ENCODE measurements at regions not wholly inside any gene's neighbourhood (a gene's known extent, or its start where the extent isn't known, plus 50 kb on each side); places are given as distances from the start of the nearest gene placed in this dataset.
"Not testable (repeated sequence)": the region's sequence is repeated elsewhere in the genome, so short reads cannot be mapped to it uniquely, and the experiment has no call there.

DNA sequence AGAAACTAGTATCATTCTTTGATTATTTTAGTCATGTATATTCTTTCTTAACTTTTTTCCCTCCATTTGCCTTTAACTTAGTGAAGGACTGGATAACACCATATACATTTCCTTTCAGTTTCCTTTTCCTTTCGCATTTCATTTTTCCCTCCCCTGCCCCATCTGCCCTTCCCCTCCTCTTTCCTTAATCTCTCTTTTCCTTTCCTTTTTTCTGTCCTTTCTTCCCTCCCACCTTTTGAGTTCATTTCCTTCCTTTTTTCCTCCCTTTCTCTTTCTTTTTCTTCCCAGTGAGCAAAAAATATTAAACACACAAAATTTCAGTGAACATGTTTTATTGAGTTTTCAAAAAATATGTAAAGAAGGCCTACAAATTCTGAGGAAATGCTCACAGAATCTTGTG, 373.3 kb downstream of the SRGAP2C start:
- TF ChIP-seq, protein P1, sequence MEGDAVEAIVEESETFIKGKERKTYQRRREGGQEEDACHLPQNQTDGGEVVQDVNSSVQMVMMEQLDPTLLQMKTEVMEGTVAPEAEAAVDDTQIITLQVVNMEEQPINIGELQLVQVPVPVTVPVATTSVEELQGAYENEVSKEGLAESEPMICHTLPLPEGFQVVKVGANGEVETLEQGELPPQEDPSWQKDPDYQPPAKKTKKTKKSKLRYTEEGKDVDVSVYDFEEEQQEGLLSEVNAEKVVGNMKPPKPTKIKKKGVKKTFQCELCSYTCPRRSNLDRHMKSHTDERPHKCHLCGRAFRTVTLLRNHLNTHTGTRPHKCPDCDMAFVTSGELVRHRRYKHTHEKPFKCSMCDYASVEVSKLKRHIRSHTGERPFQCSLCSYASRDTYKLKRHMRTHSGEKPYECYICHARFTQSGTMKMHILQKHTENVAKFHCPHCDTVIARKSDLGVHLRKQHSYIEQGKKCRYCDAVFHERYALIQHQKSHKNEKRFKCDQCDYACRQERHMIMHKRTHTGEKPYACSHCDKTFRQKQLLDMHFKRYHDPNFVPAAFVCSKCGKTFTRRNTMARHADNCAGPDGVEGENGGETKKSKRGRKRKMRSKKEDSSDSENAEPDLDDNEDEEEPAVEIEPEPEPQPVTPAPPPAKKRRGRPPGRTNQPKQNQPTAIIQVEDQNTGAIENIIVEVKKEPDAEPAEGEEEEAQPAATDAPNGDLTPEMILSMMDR (IDR thresholded peaks at IDR 0.05), result not testable (repeated sequence)
- TF ChIP-seq NR2C2 (CRISPR knock-in tag; IDR thresholded peaks at IDR 0.05); SOX15 (CRISPR knock-in tag; IDR thresholded peaks at IDR 0.05); ZNF263 (CRISPR knock-in tag; IDR thresholded peaks at IDR 0.05; ENCODE audit: low read depth); TEAD4 (CRISPR knock-in tag; IDR thresholded peaks at IDR 0.05); ELF4 (CRISPR knock-in tag; IDR thresholded peaks at IDR 0.05; ENCODE audit: low read depth); ZNF138 (CRISPR knock-in tag; conservative IDR thresholded peaks at IDR 0.05); RELA (CRISPR knock-in tag; IDR thresholded peaks at IDR 0.05; ENCODE audit: borderline replicate concordance); RORB (CRISPR knock-in tag; IDR thresholded peaks at IDR 0.05); FOXJ3 (CRISPR knock-in tag; IDR thresholded peaks at IDR 0.05; ENCODE audit: borderline replicate concordance): not testable (repeated sequence)
- TF ChIP-seq, protein P2, sequence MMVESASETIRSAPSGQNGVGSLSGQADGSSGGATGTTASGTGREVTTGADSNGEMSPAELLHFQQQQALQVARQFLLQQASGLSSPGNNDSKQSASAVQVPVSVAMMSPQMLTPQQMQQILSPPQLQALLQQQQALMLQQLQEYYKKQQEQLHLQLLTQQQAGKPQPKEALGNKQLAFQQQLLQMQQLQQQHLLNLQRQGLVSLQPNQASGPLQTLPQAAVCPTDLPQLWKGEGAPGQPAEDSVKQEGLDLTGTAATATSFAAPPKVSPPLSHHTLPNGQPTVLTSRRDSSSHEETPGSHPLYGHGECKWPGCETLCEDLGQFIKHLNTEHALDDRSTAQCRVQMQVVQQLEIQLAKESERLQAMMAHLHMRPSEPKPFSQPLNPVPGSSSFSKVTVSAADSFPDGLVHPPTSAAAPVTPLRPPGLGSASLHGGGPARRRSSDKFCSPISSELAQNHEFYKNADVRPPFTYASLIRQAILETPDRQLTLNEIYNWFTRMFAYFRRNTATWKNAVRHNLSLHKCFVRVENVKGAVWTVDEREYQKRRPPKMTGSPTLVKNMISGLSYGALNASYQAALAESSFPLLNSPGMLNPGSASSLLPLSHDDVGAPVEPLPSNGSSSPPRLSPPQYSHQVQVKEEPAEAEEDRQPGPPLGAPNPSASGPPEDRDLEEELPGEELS (CRISPR knock-in tag; IDR thresholded peaks at IDR 0.05), result not testable (repeated sequence)
- TF ChIP-seq, protein P3, sequence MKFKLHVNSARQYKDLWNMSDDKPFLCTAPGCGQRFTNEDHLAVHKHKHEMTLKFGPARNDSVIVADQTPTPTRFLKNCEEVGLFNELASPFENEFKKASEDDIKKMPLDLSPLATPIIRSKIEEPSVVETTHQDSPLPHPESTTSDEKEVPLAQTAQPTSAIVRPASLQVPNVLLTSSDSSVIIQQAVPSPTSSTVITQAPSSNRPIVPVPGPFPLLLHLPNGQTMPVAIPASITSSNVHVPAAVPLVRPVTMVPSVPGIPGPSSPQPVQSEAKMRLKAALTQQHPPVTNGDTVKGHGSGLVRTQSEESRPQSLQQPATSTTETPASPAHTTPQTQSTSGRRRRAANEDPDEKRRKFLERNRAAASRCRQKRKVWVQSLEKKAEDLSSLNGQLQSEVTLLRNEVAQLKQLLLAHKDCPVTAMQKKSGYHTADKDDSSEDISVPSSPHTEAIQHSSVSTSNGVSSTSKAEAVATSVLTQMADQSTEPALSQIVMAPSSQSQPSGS (CRISPR knock-in tag; IDR thresholded peaks at IDR 0.05; ENCODE audit: borderline replicate concordance, low read depth), result not testable (repeated sequence)
